ENCODE measurements at regions not wholly inside any gene's neighbourhood (a gene's known extent, or its start where the extent isn't known, plus 50 kb on each side); places are given as distances from the start of the nearest gene placed in this dataset.

- 66 to 79% (median 72%) methylated on average over 3 of the region's 3 CpGs for WGBS, 4 donors
- intact Hi-C loops (cut with DNase I), result no loop called here
- Histone ChIP-seq H3K9me3 (replicated peaks in 1 of 3) (no peaks in the 10 kb centered on the region), H3K4me3 (no peak overlapping the region), H3K36me3 (replicated peaks in 1 of 2) (no peaks in the 10 kb centered on the region), H3K4me1 (replicated peaks in 1 of 2) (no peaks in the 10 kb centered on the region), H3K27ac (no peak overlapping the region), H3K27me3 (no peaks in the 10 kb centered on the region)
- DNase-seq, result no peak
- TF ChIP-seq POLR2A (IDR thresholded peaks at IDR 0.05) (no peak), CTCF (IDR thresholded peaks at IDR 0.05) (no peak)
These were observed 680.4 kb downstream of the TLR4 start for GRCh38 chr9:118384531-118385100.

- Histone ChIP-seq H3K4me3 (no peak overlapping the region), H3K9me3 (replicated peaks in 1 of 3) (no peaks in the 10 kb centered on the region), H3K36me3 (replicated peaks in 1 of 2) (no peaks in the 10 kb centered on the region), H3K4me1 (replicated peaks in 1 of 2) (no peaks in the 10 kb centered on the region), H3K27me3 (no peaks in the 10 kb centered on the region), H3K27ac (no peak overlapping the region)
- intact Hi-C loops (cut with DNase I), result no loop called here
- TF ChIP-seq CTCF (IDR thresholded peaks at IDR 0.05) (no peak), POLR2A (IDR thresholded peaks at IDR 0.05) (no peak)
- WGBS, 4 donors, result 74 to 84% (median 81%) methylated on average over 2 of the region's 2 CpGs
- DNase-seq, result no peak
These were observed 691.2 kb downstream of the TLR4 start for GRCh38 chr9:118395415-118395814.

GRCh38 chr9:118401546-118401945 is 697.3 kb downstream of the TLR4 start:
- WGBS, 4 donors, result 13 to 30% (median 17%) methylated on average over 1 of the region's 1 CpG
- no peak for TF ChIP-seq CTCF (IDR thresholded peaks at IDR 0.05)
- no peak for TF ChIP-seq POLR2A (IDR thresholded peaks at IDR 0.05)
- Histone ChIP-seq H3K36me3 (replicated peaks in 1 of 2) (no peaks in the 10 kb centered on the region), H3K27me3 (no peaks in the 10 kb centered on the region), H3K4me1 (replicated peaks in 1 of 2) (no peaks in the 10 kb centered on the region), H3K9me3 (replicated peaks in 1 of 3) (no peaks in the 10 kb centered on the region), H3K4me3 (no peak overlapping the region), H3K27ac (no peak overlapping the region)
- intact Hi-C loops (cut with DNase I), result no loop called here
- DNase-seq, result no peak

GRCh38 chr9:118414676-118415075 is 710.5 kb downstream of the TLR4 start:
- WGBS, 4 donors, result 49 to 73% (median 63%) methylated on average over 2 of the region's 2 CpGs
- intact Hi-C loops (cut with DNase I), result no loop called here

More at GRCh38 chr9:118414676-118415075, 710.5 kb downstream of the TLR4 start:
- no peak for DNase-seq
- H3K9me3 ChIP-seq (replicated peaks in 1 of 3), result no peaks in the 10 kb centered on the region
- no peaks in the 10 kb centered on the region for H3K4me1 ChIP-seq (replicated peaks in 1 of 2)
- TF ChIP-seq POLR2A (IDR thresholded peaks at IDR 0.05) (no peak), CTCF (IDR thresholded peaks at IDR 0.05) (no peak)
- no peaks in the 10 kb centered on the region for H3K36me3 ChIP-seq (replicated peaks in 1 of 2)
- H3K27ac ChIP-seq, result no peak overlapping the region
- H3K27me3 ChIP-seq, result no peaks in the 10 kb centered on the region
- no peak overlapping the region for H3K4me3 ChIP-seq

Data from adrenal gland (tissue), 9 donors.